GM23248 (cell line): ENCODE measurements at regions not wholly inside any gene's neighbourhood (a gene's known extent, or its start where the extent isn't known, plus 50 kb on each side); places are given as distances from the start of the nearest gene placed in this dataset.

ENCODE experiments used
- DNase-seq: peaks from one replicate; pipeline ENCODE4 v3.0.0-alpha.2; 2015
- H2AFZ ChIP-seq: fragments of 200-600 bp; sonication (generic); 2 replicates; pipeline ENCODE4 v1.6.1; 2016; ENCODE audit warnings: antibody characterized with exemption
- H3F3A ChIP-seq: fragments of 200-600 bp; sonication (generic); 2 replicates; pipeline ENCODE4 v1.6.1; 2016; ENCODE audit warnings: mild to moderate bottlenecking, antibody characterized with exemption, mixed run types; ENCODE audit not compliant: insufficient read depth
- H3K27ac ChIP-seq: fragments of 200-600 bp; sonication (generic); 2 replicates; pipeline ENCODE4 v1.5.1; 2016; ENCODE audit warnings: mild to moderate bottlenecking
- H3K27me3 ChIP-seq: fragments of 200-600 bp; sonication (generic); replicated peaks from 2 replicates; pipeline ENCODE4 v1.6.1; 2016; ENCODE audit warnings: mild to moderate bottlenecking; ENCODE audit not compliant: insufficient read depth
- H3K36me3 ChIP-seq: fragments of 200-600 bp; sonication (generic); 2 replicates; pipeline ENCODE4 v1.6.1; 2016; ENCODE audit warnings: low read depth, mild to moderate bottlenecking
- H3K4me1 ChIP-seq: fragments of 200-600 bp; sonication (generic); 2 replicates; pipeline ENCODE4 v1.6.1; 2016; ENCODE audit warnings: mild to moderate bottlenecking; ENCODE audit not compliant: insufficient read depth
- H3K4me2 ChIP-seq: fragments of 200-600 bp; sonication (generic); one replicate; pipeline ENCODE4 v1.6.1; 2016; ENCODE audit warnings: mild to moderate bottlenecking; ENCODE audit not compliant: unreplicated experiment
- H3K4me3 ChIP-seq: fragments of 200-600 bp; sonication (generic); 2 replicates; pipeline ENCODE4 v1.5.1; 2016; ENCODE audit warnings: mild to moderate bottlenecking
- H3K79me2 ChIP-seq: fragments of 200-600 bp; sonication (generic); 2 replicates; pipeline ENCODE4 v1.6.1; 2016; ENCODE audit warnings: mild to moderate bottlenecking; ENCODE audit not compliant: insufficient read depth
- H3K9ac ChIP-seq: fragments of 200-600 bp; sonication (generic); 2 replicates; pipeline ENCODE4 v1.6.1; 2016; ENCODE audit warnings: mild to moderate bottlenecking
- H3K9me2 ChIP-seq: fragments of 200-600 bp; sonication (generic); 2 replicates; pipeline ENCODE4 v1.6.1; 2016; ENCODE audit warnings: mixed run types, mild to moderate bottlenecking, moderate library complexity; ENCODE audit not compliant: insufficient read depth
- H3K9me3 ChIP-seq: fragments of 200-600 bp; sonication (generic); one replicate; pipeline ENCODE4 v1.6.1; 2017; ENCODE audit warnings: low read depth
- H4K20me1 ChIP-seq: fragments of 200-600 bp; sonication (generic); 2 replicates; pipeline ENCODE4 v1.6.0; 2016; ENCODE audit not compliant: insufficient read depth
- EZH2 ChIP-seq: fragments of 200-600 bp; sonication (generic); IDR thresholded peaks from 2 replicates; pipeline ENCODE4 v1.6.1; 2018; ENCODE audit warnings: antibody characterized with exemption, mild to moderate bottlenecking; ENCODE audit not compliant: insufficient read depth, poor library complexity, severe bottlenecking
- EZH2phosphoT487 ChIP-seq: fragments of 200-600 bp; sonication (generic); IDR thresholded peaks from 2 replicates; pipeline ENCODE4 v1.6.1; 2018; ENCODE audit warnings: antibody characterized with exemption, moderate library complexity, mild to moderate bottlenecking, low read depth; ENCODE audit not compliant: insufficient read depth
- WGBS, 2 experiments: methylation state at CpG; one replicate each; pipeline ENCODE4 v1.1.6; 2015 to 2017; ENCODE audit warnings: low lambda C conversion rate in 2 of 2, low coverage in 1 of 2; ENCODE audit errors: missing lambda C conversion rate in 2 of 2; 5-methylcytosine and 5-hydroxymethylcytosine counted together
- in situ Hi-C: fragments of 300-500 bp; cut with MboI; formaldehyde crosslinking; loops from 2 replicates; pipeline ENCODE4 v1.15.0; 2020

DNA sequence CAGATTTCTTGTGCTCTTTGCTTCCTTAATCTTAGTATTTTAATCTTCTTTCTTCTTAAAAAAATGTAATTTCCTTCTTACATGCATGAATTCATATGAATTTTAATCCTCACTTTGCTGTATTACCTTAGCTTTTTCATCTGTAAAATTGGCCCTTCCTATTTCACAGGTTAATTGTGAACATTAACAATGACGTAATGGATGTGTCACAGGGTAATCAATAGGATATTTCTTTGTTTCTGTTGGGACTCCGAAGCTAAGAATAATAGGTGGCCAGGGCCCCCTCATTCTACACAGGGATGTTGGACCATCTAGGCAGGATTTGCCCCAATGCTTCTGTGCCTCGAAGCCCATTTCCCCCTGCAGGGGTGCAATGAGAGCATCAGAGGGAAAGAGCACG is 187.4 kb upstream of the NFIB start:
- no peak overlapping the region for H3K27ac ChIP-seq
- in situ Hi-C loops, result no loop called here

DNA sequence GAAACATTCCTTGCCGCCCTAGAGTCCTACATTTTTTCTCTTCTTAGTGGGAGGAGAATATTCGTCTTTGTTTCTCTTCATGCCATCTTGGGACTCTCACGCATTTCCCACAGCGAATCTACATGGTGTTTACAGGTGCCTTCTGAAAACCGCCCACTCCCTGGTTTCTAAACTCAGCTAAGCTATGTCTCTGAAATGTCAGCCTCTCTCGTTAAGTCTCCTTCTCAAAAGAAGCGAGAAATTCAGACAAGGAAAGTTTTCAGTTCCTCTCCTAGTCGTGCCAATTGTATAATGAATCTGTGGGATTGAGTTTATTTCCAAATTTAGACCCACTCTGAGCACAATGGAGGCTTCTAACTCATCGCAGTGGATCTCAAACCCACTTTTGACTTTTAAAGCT is 186.8 kb upstream of the NFIB start:
- Histone ChIP-seq H3F3A (no peaks in the 10 kb centered on the region), H3K9me3 (no peaks in the 10 kb centered on the region), H3K27me3 (no peaks in the 10 kb centered on the region; the same call in none of the 2 replicates), H3K4me2 (no peak overlapping the region), H3K4me1 (no peaks in the 10 kb centered on the region), H3K27ac (no peak overlapping the region), H3K9ac (no peak overlapping the region), H3K9me2 (no peaks in the 10 kb centered on the region), H2AFZ (no peak overlapping the region), H3K36me3 (no peaks in the 10 kb centered on the region), H3K79me2 (no peaks in the 10 kb centered on the region), H4K20me1 (no peaks in the 10 kb centered on the region), H3K4me3 (no peak overlapping the region)
- in situ Hi-C loops, result no loop called here
- TF ChIP-seq EZH2 (no peak), EZH2phosphoT487 (no peak)
- WGBS, 2 experiments, result 47% methylated on average over 9 of the region's 9 CpGs
- DNase-seq, result no peak

More for the DNA sequence above, 187.4 kb upstream of the NFIB start:
- TF ChIP-seq EZH2 (no peak), EZH2phosphoT487 (no peak)
- no peak for DNase-seq
- Histone ChIP-seq H3K4me3 (no peak overlapping the region), H3K36me3 (no peaks in the 10 kb centered on the region), H3K9me3 (no peaks in the 10 kb centered on the region), H3F3A (no peaks in the 10 kb centered on the region), H2AFZ (no peak overlapping the region), H3K27me3 (no peaks in the 10 kb centered on the region; the same call in 1 of the 2 replicates), H4K20me1 (no peaks in the 10 kb centered on the region), H3K79me2 (no peaks in the 10 kb centered on the region), H3K4me2 (no peak overlapping the region), H3K9me2 (no peaks in the 10 kb centered on the region), H3K9ac (no peak overlapping the region), H3K4me1 (no peaks in the 10 kb centered on the region)
- WGBS, 2 experiments, result 65 to 75% methylated on average over 4 of the region's 4 CpGs

DNA sequence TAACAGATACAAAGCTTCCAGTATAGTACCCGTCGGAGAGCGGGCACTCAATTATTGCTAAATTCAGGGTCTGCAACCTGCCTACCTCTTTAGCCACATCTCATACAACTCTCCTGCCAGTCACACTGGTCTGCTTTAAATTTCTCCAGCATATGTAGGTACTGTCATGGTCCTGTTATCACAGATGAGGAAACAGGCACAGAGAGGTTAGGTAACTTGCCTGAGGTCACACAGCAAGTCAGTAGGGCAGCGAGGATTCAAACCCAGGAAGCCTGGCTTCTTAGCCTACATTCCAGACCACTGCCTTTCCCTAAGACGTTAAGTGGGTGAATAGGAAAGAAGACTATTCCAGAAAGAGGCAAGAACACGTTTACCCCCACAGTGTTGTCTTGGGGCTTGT is 186.0 kb upstream of the NFIB start:
- no peaks in the 10 kb centered on the region for H3F3A ChIP-seq
- H3K27me3 ChIP-seq, result no peaks in the 10 kb centered on the region; the same call in none of the 2 replicates
- H3K4me3 ChIP-seq, result no peak overlapping the region
- no peaks in the 10 kb centered on the region for H3K79me2 ChIP-seq
- no peaks in the 10 kb centered on the region for H3K4me1 ChIP-seq
- no peaks in the 10 kb centered on the region for H3K36me3 ChIP-seq
- no peak overlapping the region for H2AFZ ChIP-seq
- WGBS, 2 experiments, result 57 to 60% methylated on average over 6 of the region's 6 CpGs
- in situ Hi-C loops, result no loop called here
- no peak overlapping the region for H3K4me2 ChIP-seq
- no peaks in the 10 kb centered on the region for H3K9me3 ChIP-seq
- DNase-seq, result no peak
- no peak overlapping the region for H3K9ac ChIP-seq
- H3K27ac ChIP-seq, result no peak overlapping the region
- no peak for TF ChIP-seq EZH2
- no peaks in the 10 kb centered on the region for H3K9me2 ChIP-seq
- H4K20me1 ChIP-seq, result no peaks in the 10 kb centered on the region

DNA sequence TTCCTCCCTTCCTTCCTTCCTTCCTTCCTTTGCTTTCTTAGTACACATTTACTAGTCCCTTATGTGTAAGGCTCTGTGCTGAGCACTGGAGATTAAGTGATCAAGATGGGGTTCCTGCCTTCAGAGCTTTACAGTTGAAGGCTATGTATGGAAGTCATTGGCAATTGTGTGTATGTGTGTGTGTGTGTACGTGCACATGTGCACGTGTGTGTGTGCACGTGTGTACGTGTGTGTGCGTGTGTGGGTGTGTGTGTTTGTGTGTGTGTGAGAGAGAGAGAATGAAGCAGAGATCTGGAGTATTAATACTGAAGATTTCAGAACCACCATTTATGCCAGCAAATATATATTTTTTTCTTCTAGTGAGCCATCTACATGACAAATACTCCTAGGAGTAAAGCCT is 184.9 kb upstream of the NFIB start:
- no peaks in the 10 kb centered on the region for H4K20me1 ChIP-seq
- H3K27ac ChIP-seq, result no peak overlapping the region
- H3K9ac ChIP-seq, result no peak overlapping the region
- H3K9me3 ChIP-seq, result no peaks in the 10 kb centered on the region
- no peak for DNase-seq
- H3F3A ChIP-seq, result no peaks in the 10 kb centered on the region
- 56 to 64% methylated on average over 5 of the region's 5 CpGs for WGBS, 2 experiments
- no peak overlapping the region for H3K4me2 ChIP-seq
- TF ChIP-seq EZH2 (no peak), EZH2phosphoT487 (no peak)
- H3K27me3 ChIP-seq, result no peaks in the 10 kb centered on the region; the same call in none of the 2 replicates
- H3K36me3 ChIP-seq, result no peaks in the 10 kb centered on the region
- no peak overlapping the region for H3K4me3 ChIP-seq
- in situ Hi-C loops, result no loop called here
- no peaks in the 10 kb centered on the region for H3K79me2 ChIP-seq
- H2AFZ ChIP-seq, result no peak overlapping the region
- H3K9me2 ChIP-seq, result no peaks in the 10 kb centered on the region
- H3K4me1 ChIP-seq, result no peaks in the 10 kb centered on the region

DNA sequence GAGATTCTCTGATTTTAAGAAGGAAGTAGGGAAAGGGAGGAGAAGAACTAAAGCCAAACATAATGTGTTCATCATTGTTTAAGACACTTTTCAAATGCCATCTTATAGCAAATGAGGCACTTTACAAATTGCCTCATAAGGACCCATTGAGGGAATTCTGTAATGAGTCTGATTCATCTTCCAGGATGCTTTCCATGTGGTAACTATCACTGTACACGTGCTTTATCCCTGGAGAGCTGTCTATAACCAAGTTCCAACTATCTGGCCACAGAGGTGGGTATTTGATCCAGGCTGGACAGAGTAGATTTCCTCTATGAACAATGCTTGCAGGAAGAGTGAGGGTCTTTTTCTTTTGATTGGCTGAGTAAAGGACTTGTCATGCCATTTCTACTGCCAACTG is 183.5 kb upstream of the NFIB start:
- TF ChIP-seq EZH2 (no peak), EZH2phosphoT487 (no peak)
- no peaks in the 10 kb centered on the region for H3K9me2 ChIP-seq
- H3K36me3 ChIP-seq, result no peaks in the 10 kb centered on the region
- H3K27me3 ChIP-seq, result no peaks in the 10 kb centered on the region; the same call in none of the 2 replicates
- no peak overlapping the region for H2AFZ ChIP-seq
- 0% methylated on average over 1 of the region's 1 CpG for WGBS, 2 experiments
- no peaks in the 10 kb centered on the region for H3K79me2 ChIP-seq
- no peak overlapping the region for H3K4me2 ChIP-seq
- no peaks in the 10 kb centered on the region for H3K9me3 ChIP-seq
- no peak overlapping the region for H3K4me3 ChIP-seq
- H3K4me1 ChIP-seq, result no peaks in the 10 kb centered on the region
- H3K27ac ChIP-seq, result no peak overlapping the region
- DNase-seq, result peak; percentile 17
- no peaks in the 10 kb centered on the region for H4K20me1 ChIP-seq
- H3K9ac ChIP-seq, result no peak overlapping the region
- no peaks in the 10 kb centered on the region for H3F3A ChIP-seq
- in situ Hi-C loops, result no loop called here
